OCI-LY3 (cell line): ENCODE measurements at regions not wholly inside any gene's neighbourhood (a gene's known extent, or its start where the extent isn't known, plus 50 kb on each side); places are given as distances from the start of the nearest gene placed in this dataset.

Experiments used
- EZH2phosphoT487 ChIP-seq: fragments of 200-600 bp; shearing (Covaris generic); IDR thresholded peaks from 2 replicates; pipeline ENCODE4 v1.6.1; 2018; ENCODE audit warnings: antibody characterized with exemption, mixed run types, low read depth
- TF ChIP-seq, protein P1 (sequence below): fragments of 200-600, 300-600 bp; sonication (generic); IDR thresholded peaks from 2 replicates; pipeline ENCODE4 v1.5.1; 2014; ENCODE audit warnings: antibody characterized with exemption, low read length, low read depth

- TF ChIP-seq, protein P1, sequence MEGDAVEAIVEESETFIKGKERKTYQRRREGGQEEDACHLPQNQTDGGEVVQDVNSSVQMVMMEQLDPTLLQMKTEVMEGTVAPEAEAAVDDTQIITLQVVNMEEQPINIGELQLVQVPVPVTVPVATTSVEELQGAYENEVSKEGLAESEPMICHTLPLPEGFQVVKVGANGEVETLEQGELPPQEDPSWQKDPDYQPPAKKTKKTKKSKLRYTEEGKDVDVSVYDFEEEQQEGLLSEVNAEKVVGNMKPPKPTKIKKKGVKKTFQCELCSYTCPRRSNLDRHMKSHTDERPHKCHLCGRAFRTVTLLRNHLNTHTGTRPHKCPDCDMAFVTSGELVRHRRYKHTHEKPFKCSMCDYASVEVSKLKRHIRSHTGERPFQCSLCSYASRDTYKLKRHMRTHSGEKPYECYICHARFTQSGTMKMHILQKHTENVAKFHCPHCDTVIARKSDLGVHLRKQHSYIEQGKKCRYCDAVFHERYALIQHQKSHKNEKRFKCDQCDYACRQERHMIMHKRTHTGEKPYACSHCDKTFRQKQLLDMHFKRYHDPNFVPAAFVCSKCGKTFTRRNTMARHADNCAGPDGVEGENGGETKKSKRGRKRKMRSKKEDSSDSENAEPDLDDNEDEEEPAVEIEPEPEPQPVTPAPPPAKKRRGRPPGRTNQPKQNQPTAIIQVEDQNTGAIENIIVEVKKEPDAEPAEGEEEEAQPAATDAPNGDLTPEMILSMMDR: no peak
- TF ChIP-seq EZH2phosphoT487: no peak
Observed at GRCh38 chr1:30636621-30637020, 86.8 kb downstream of the MATN1 start.
